IgD-negative memory B cell (primary cell): ENCODE measurements at regions not wholly inside any gene's neighbourhood (a gene's known extent, or its start where the extent isn't known, plus 50 kb on each side); places are given as distances from the start of the nearest gene placed in this dataset.
"Not testable (repeated sequence)": the region's sequence is repeated elsewhere in the genome, so short reads cannot be mapped to it uniquely, and the experiment has no call there.

Experiments used
- H3K27ac Mint-ChIP-seq, 3 donors: one replicate each; pipeline ENCODE4 v1.8.0; 2020 to 2022; ENCODE audit warnings: mild to moderate bottlenecking in 3 of 3, mixed read lengths in 3 of 3, moderate library complexity in 1 of 3
- H3K27me3 Mint-ChIP-seq: one replicate; pipeline ENCODE4 v1.8.0; 2021; ENCODE audit warnings: mixed read lengths
- H3K36me3 Mint-ChIP-seq: one replicate; pipeline ENCODE4 v1.8.0; 2020; ENCODE audit warnings: mild to moderate bottlenecking, mixed read lengths
- H3K4me1 Mint-ChIP-seq, 3 donors: one replicate each; pipeline ENCODE4 v1.8.0; 2020 to 2022; ENCODE audit warnings: mixed read lengths in 3 of 3, mild to moderate bottlenecking in 1 of 3
- H3K4me3 Mint-ChIP-seq, 4 donors: one replicate each; pipeline ENCODE4 v1.8.0; 2020 to 2022; ENCODE audit warnings: mild to moderate bottlenecking in 4 of 4, mixed read lengths in 4 of 4, moderate library complexity in 3 of 4
- H3K9me3 Mint-ChIP-seq, 3 donors: one replicate each; pipeline ENCODE4 v1.8.0; 2020 to 2021; ENCODE audit warnings: mixed read lengths in 3 of 3, mild to moderate bottlenecking in 1 of 3

DNA sequence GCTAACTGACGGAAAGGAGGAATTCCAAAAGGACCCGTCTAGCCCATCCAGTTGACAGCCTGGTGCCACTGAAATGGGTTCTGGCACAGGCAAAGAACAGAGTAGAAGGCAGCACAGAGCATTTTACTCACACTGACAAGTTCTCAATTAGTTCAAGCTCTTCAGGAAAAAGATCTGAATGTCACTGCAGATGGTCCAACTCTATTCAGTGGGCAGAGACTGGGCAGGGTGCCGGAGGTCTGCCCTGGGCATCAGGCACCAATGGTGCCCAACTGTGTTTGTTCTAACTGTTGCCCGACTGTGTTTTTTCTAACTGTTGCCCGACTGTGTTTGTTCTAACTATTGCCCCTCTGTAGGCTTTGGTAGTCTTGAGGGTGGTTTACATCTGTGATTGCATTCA is 151.8 kb downstream of the SLC24A2 start:
- no peaks in the 10 kb centered on the region for H3K36me3 Mint-ChIP-seq

DNA sequence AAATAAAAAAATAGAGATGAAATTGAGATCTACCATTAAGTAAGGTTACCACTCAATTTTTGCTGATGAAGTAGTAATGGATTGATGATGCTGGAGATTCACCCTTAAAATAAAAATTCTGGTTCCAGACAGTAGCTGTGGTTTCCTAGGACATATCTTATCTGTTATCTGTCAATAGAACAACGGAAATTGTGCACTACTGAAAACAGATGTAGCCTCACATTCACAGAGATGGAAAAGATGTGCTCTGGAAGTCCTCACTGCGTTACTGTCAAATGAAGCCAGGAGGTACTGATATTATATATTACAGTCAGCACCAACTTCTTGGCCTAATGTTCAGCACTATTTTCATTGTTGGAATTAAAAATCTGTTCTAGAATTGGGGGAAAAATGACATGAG is 154.0 kb downstream of the SLC24A2 start:
- no peak overlapping the region for H3K4me3 Mint-ChIP-seq

More for the DNA sequence above, 151.8 kb downstream of the SLC24A2 start:
- no peak overlapping the region for H3K27ac Mint-ChIP-seq
- H3K27me3 Mint-ChIP-seq, result no peaks in the 10 kb centered on the region
- H3K4me1 Mint-ChIP-seq, result no peaks in the 10 kb centered on the region
- no peak overlapping the region for H3K4me3 Mint-ChIP-seq
- H3K9me3 Mint-ChIP-seq, result no peaks in the 10 kb centered on the region

DNA sequence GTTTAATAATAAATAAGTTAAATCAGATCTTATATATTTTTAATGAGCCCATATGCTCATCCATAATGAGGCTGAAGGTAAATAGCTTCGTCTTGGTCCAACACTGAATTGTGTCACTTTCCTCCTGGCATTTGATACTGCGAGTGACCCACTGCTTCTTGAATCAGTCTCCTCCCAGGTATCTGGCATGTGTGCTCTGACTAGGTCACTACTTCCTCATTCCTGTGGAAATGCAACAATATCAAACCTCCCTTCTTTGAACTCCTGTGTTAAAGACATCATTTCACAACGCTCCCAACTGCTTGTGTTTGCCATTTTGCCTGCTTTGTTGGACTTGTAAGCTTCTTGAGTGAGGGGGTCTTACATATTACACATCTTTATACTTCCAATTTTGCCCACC is 157.7 kb downstream of the SLC24A2 start:
- H3K4me1 Mint-ChIP-seq, result no peaks in the 10 kb centered on the region
- no peak overlapping the region for H3K27ac Mint-ChIP-seq
- H3K4me3 Mint-ChIP-seq, result no peak overlapping the region
- no peaks in the 10 kb centered on the region for H3K36me3 Mint-ChIP-seq
- no peaks in the 10 kb centered on the region for H3K27me3 Mint-ChIP-seq
- H3K9me3 Mint-ChIP-seq, result no peaks in the 10 kb centered on the region

More for the DNA sequence above, 154.0 kb downstream of the SLC24A2 start:
- Mint-ChIP-seq H3K36me3 (no peaks in the 10 kb centered on the region), H3K27me3 (no peaks in the 10 kb centered on the region), H3K27ac (no peak overlapping the region), H3K9me3 (no peaks in the 10 kb centered on the region), H3K4me1 (no peaks in the 10 kb centered on the region)

DNA sequence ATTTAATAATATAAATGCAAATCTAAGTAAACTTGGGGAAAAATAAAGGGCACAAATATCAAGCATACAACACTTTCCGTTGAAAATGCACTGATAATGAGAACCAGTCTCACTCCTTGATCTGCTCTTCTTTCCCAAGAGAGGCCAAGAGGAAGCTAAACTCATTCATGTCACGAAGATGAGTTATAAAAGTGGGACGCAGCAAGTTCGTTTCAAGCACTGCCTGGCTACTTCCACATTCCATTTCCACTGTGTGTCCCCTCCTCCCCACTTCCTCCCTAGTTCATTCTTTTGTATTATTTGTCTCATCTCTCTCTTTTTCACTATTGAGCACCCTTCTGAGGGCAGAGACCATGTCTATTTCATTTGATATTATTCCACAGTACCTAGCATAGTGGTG is 158.1 kb downstream of the SLC24A2 start:
- Mint-ChIP-seq H3K9me3 (no peaks in the 10 kb centered on the region), H3K4me1 (no peaks in the 10 kb centered on the region), H3K27me3 (no peaks in the 10 kb centered on the region), H3K36me3 (no peaks in the 10 kb centered on the region), H3K27ac (no peak overlapping the region), H3K4me3 (no peak overlapping the region)

DNA sequence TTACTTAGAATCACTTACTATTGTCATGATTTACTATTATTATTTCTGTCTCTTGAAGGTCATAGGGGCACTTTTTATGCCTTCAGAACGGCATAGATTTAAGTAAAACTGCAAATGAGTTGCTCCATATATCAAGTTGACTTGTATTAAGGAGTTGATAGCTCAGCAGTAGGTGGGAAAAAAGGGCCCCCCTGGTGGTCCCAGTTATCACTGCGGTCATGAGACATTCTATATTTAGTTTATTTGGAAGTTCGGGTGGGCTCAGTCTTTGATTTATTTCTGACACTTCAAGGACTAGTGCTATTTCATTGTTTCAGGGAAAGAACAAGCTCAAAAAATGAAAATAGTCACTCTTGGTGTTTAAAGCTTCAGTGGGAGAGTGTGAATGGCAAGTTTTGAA is 159.3 kb downstream of the SLC24A2 start:
- Mint-ChIP-seq H3K4me3 (no peak overlapping the region), H3K27me3 (peaks cover 2% of the 10 kb centered on the region), H3K4me1 (no peaks in the 10 kb centered on the region), H3K9me3 (no peaks in the 10 kb centered on the region), H3K27ac (no peak overlapping the region), H3K36me3 (no peaks in the 10 kb centered on the region)

DNA sequence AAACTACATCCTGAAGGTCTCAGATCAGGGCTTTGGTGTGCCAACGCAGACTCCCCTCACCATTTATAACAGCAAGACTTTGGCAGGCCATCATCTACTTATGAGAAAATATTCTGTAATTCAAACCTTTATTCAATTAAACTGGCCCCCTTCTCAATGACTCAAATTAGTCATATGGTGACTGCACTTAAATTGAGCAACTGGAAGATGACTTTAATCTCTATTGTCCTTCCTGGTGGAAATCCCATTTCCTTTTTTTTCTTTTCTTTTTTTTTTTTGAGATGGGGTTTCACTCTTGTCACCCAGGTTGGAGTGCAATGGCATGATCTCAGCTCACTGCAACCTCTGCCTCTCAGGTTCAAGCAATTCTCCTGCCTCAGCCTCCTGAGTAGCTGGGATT is 163.4 kb downstream of the SLC24A2 start:
- not testable (repeated sequence) for H3K4me3 Mint-ChIP-seq, H3K27me3 Mint-ChIP-seq, H3K27ac Mint-ChIP-seq, H3K9me3 Mint-ChIP-seq, H3K4me1 Mint-ChIP-seq, H3K36me3 Mint-ChIP-seq

DNA sequence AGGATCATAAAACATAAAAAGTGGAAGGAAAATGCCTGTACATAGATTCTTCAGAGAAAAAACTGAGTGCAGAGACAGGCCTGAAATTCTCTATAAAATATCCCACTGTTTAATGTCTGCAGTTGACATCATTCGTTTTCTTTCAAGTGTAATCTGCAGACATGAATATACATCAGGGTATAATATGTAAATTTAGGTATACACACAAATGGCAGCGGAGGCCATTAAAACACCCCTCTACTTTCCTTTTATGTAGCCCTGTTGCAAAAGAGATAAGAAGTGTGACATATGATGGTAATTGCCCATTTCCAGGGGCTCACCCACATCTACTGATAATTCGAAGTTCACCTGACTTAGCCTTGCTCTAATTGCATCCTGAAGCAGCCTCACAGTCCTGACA is 164.3 kb downstream of the SLC24A2 start:
- Mint-ChIP-seq H3K9me3 (peaks cover 0 to 2% (median 0%) of the 10 kb centered on the region in 3 donors), H3K27ac (no peak overlapping the region), H3K27me3 (peaks cover 6% of the 10 kb centered on the region), H3K36me3 (no peaks in the 10 kb centered on the region), H3K4me1 (no peaks in the 10 kb centered on the region), H3K4me3 (no peak overlapping the region)

DNA sequence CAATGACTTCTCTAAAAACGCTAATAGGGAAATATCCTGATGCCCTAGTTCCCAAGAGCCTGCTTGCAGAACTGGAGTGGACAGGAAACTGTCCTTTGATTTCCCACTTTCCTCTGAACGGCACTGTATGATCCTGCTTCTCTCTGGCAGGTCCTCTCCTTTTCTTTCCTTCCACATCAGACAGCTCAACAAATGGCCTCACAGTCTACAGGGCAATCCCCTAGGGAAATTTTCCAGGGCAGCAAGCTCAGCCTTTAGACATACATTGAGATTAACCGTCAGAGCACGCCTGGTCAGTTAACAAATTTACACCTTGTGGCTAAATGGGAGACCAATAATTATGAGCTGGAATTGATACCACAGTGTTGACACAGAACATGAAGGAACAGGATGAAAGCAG is 164.9 kb downstream of the SLC24A2 start:
- Mint-ChIP-seq H3K4me1 (no peaks in the 10 kb centered on the region), H3K36me3 (no peaks in the 10 kb centered on the region)

DNA sequence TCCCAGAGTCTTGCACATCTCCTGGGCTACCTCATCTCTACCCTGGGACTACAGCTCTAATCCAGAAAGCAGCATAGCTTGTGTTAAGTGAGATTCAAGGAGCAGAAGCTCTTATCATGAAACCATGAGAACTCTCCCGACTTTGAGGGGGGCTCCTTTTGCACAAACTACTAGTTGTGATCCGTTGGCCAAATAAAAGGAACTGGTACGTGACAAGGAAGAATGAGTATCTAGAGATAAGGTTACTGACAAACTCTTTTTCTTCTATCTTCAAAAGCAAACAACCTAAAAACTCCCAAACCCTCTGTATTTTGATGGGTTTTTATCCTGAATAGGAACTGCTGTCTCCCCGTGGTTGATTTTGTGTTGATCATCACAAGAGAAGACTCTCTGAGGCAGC is 168.5 kb downstream of the SLC24A2 start:
- Mint-ChIP-seq H3K27ac (no peak overlapping the region), H3K4me3 (no peak overlapping the region)

More for the DNA sequence above, 164.9 kb downstream of the SLC24A2 start:
- no peak overlapping the region for H3K4me3 Mint-ChIP-seq
- H3K27ac Mint-ChIP-seq, result no peak overlapping the region
- peaks cover 8% of the 10 kb centered on the region for H3K27me3 Mint-ChIP-seq
- H3K9me3 Mint-ChIP-seq, result peaks cover 0 to 2% (median 0%) of the 10 kb centered on the region in 3 donors

DNA sequence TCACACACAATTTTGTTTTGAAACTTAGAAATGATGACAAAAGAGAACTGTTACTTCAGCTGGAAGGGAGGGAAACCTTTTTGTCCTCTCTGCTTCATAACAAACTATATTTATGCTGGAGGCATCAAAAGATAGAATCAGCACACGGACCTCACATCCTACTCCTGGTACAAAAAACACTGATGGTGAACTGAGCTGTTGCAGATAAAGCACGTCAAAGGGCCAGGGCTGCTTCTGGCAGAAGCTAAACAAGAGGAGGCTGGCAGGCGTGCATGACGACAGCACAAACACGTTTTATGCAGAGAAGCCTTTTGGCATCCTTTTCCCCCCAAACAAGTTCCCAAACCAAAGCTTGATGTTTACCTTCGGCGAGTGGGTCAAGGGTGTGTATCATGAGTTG is 169.6 kb downstream of the SLC24A2 start:
- H3K9me3 Mint-ChIP-seq, result peaks cover 0 to 2% (median 0%) of the 10 kb centered on the region in 3 donors
- H3K4me3 Mint-ChIP-seq, result no peak overlapping the region
- peaks cover 8% of the 10 kb centered on the region for H3K27me3 Mint-ChIP-seq
- no peaks in the 10 kb centered on the region for H3K36me3 Mint-ChIP-seq
- H3K4me1 Mint-ChIP-seq, result no peaks in the 10 kb centered on the region
- no peak overlapping the region for H3K27ac Mint-ChIP-seq

More for the DNA sequence above, 168.5 kb downstream of the SLC24A2 start:
- Mint-ChIP-seq H3K4me1 (no peaks in the 10 kb centered on the region), H3K27me3 (peaks cover 8% of the 10 kb centered on the region), H3K9me3 (peaks cover 0 to 2% (median 0%) of the 10 kb centered on the region in 3 donors), H3K36me3 (no peaks in the 10 kb centered on the region)

DNA sequence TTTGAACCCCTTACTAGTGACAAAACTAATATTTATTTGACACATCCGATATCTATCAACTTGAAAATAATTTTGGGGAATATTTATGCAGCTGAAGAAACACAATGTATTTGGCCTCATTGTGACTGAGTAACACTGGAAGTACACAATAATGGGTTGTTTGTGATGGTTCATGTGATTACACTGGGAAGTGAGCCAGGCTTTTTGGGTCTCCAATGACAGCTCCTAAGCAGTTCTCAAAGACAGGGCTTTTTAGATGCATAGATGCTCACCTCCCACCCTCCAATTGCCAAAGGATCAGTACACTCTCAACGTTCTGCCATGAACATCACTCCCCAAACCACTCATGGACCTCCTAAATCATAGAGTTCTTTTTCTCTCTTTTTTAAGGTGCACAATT is 170.0 kb downstream of the SLC24A2 start:
- peaks cover 8% of the 10 kb centered on the region for H3K27me3 Mint-ChIP-seq

DNA sequence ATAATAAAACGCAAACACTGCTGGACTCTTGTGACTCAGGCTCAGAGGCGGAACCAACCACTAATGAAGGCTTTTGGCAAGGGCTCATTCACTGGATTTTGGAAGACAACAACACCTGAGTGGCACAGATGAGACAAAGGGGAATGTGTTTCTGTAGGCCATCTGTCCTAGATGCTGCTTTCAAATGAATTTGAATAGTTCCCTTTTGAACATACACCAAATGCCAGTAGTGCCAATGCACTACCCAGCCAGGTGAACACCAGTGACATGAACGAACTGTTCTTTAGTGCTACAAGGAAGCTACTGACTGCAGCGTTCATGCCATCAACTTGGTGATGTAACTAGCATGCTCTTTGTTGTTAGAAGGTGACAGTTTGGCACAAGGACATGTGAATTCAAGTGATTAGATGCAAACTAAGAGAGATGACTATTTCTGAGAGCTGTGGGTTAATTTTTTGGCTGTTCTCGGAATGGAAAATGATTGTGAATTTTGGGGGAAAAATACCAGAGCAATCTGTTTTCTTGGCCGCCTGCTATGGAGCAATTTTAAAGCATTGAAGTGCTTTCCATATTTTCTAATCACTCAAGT is 173.7 kb downstream of the SLC24A2 start:
- H3K27ac Mint-ChIP-seq, result no peak overlapping the region
- no peaks in the 10 kb centered on the region for H3K9me3 Mint-ChIP-seq
- no peak overlapping the region for H3K4me3 Mint-ChIP-seq
- no peaks in the 10 kb centered on the region for H3K36me3 Mint-ChIP-seq
- no peaks in the 10 kb centered on the region for H3K4me1 Mint-ChIP-seq
- peaks cover 4% of the 10 kb centered on the region for H3K27me3 Mint-ChIP-seq

More for the DNA sequence above, 170.0 kb downstream of the SLC24A2 start:
- no peaks in the 10 kb centered on the region for H3K36me3 Mint-ChIP-seq
- no peaks in the 10 kb centered on the region for H3K4me1 Mint-ChIP-seq
- no peak overlapping the region for H3K4me3 Mint-ChIP-seq
- peaks cover 0 to 2% (median 0%) of the 10 kb centered on the region in 3 donors for H3K9me3 Mint-ChIP-seq
- H3K27ac Mint-ChIP-seq, result no peak overlapping the region

DNA sequence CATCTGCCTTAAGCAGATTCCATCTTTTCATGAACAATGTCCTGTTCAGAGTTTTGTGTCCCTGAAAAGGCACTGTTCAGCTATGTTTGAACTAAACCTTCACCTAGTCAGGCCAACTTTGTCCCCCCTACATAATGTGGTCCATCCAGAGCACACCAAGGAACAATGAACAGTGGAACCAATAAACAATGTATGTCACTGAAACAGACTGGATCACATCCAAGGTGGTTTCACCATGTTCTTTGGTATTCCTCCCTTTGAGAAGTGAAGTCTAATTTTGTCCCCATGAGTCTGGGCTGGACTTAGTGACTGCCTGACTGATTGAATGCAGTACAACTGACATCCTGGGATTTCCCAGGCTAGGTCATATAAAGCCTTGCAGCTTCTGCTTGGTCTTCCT is 174.5 kb downstream of the SLC24A2 start:
- Mint-ChIP-seq H3K27ac (no peak overlapping the region), H3K27me3 (peaks cover 2% of the 10 kb centered on the region), H3K36me3 (no peaks in the 10 kb centered on the region), H3K4me3 (no peak overlapping the region), H3K4me1 (no peaks in the 10 kb centered on the region), H3K9me3 (no peaks in the 10 kb centered on the region)

DNA sequence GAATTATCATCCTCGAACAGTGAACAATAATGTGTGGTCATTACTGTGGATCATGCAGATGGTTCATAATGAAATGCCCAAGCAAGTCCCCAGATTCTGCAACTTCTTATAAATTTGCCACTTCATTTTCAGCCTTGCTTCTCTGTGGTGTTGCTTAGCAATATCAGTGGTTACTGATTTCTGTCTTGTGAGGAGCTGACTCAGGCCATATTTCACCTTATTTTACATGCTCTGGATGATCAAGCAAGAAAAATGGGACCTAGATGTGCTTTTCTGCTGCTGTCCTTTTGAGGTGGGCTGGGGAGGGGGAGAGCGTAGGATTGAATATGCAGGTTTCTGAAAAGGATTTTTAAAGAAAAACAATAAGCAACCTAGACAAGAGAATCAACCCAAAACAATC is 188.3 kb downstream of the SLC24A2 start:
- Mint-ChIP-seq H3K4me3 (no peak overlapping the region), H3K9me3 (peaks cover 0 to 4% (median 2%) of the 10 kb centered on the region in 3 donors), H3K4me1 (no peaks in the 10 kb centered on the region), H3K36me3 (no peaks in the 10 kb centered on the region), H3K27ac (no peak overlapping the region), H3K27me3 (peaks cover 2% of the 10 kb centered on the region)

DNA sequence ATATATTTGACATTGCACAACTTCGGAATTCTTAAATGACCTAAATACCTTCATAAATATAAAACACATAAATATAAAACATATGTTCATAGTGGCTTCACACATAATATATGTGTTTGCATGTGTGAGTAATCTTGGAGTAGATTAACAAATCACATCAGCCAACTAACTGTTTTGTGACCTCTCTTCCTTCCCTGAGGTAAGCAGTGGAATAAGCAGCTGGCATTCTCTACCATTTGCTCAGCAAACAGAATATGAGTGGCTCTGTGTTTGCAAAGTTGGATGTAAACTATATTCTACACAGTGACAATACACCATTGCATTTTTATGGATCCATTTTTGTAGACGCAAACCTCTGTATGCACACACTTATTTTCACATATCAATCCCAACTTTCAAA is 189.9 kb downstream of the ACER2 start:
- H3K27ac Mint-ChIP-seq, result no peak overlapping the region
- H3K27me3 Mint-ChIP-seq, result peaks cover 7% of the 10 kb centered on the region
- H3K36me3 Mint-ChIP-seq, result no peaks in the 10 kb centered on the region
- H3K4me3 Mint-ChIP-seq, result no peak overlapping the region
- H3K4me1 Mint-ChIP-seq, result no peaks in the 10 kb centered on the region
- H3K9me3 Mint-ChIP-seq, result peaks cover 0 to 6% (median 4%) of the 10 kb centered on the region in 3 donors

DNA sequence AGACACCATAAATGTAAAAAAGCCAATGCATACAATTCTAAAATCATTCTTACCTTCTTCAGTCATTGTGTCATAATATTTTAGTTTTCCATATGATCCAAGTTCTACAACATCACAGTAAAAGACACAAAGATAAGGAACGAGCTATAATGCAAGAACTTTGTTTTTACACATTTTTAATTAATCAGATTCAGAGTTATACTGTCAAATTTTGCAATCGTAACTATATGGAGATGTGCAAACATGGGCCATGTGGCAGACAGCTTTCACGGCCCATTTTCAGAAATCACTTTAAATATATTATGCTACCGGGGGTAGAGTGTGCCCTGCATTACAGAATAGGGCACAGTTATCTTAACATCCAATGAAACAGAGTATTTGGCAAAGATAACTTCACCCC is 188.4 kb downstream of the ACER2 start:
- no peaks in the 10 kb centered on the region for H3K36me3 Mint-ChIP-seq
- H3K9me3 Mint-ChIP-seq, result peaks cover 0 to 6% (median 4%) of the 10 kb centered on the region in 3 donors
- no peaks in the 10 kb centered on the region for H3K4me1 Mint-ChIP-seq
- H3K27ac Mint-ChIP-seq, result no peak overlapping the region
- H3K27me3 Mint-ChIP-seq, result peaks cover 7% of the 10 kb centered on the region
- no peak overlapping the region for H3K4me3 Mint-ChIP-seq
